ENCODE measurements at regions not wholly inside any gene's neighbourhood (a gene's known extent, or its start where the extent isn't known, plus 50 kb on each side); places are given as distances from the start of the nearest gene placed in this dataset.

DNA sequence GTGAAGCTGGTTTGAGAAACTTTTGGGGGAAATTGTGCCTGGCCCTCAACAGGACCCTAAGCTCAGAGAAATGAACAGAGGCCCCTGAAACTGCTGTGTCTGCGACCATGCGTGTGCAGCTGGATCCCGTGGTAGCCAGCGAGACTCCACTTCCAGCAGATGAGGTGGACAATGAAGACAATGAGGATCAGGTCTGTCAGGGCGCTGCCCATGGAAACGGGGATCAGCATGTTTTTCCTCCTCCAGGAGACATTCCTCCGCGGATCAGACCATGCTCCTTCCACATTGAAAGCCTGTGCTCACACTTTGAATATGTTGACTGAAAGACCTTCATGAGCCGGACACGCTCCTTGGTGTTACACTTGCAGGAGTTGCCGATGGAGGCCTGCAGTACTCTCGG, 1439.8 kb upstream of the ALCAM start:
- H3K27me3 ChIP-seq (ENCODE audit: insufficient read depth, poor library complexity, severe bottlenecking) = no peaks in the 10 kb centered on the region
- no peak overlapping the region for H3K27ac ChIP-seq (replicated peaks)
- DNase-seq (ENCODE audit: low read depth in 1 of 2, low spot score in 1 of 2) = no peak
- TF ChIP-seq GABPA (IDR thresholded peaks at IDR 0.05; ENCODE audit: low read depth) = no peak
- TF ChIP-seq, protein P1, sequence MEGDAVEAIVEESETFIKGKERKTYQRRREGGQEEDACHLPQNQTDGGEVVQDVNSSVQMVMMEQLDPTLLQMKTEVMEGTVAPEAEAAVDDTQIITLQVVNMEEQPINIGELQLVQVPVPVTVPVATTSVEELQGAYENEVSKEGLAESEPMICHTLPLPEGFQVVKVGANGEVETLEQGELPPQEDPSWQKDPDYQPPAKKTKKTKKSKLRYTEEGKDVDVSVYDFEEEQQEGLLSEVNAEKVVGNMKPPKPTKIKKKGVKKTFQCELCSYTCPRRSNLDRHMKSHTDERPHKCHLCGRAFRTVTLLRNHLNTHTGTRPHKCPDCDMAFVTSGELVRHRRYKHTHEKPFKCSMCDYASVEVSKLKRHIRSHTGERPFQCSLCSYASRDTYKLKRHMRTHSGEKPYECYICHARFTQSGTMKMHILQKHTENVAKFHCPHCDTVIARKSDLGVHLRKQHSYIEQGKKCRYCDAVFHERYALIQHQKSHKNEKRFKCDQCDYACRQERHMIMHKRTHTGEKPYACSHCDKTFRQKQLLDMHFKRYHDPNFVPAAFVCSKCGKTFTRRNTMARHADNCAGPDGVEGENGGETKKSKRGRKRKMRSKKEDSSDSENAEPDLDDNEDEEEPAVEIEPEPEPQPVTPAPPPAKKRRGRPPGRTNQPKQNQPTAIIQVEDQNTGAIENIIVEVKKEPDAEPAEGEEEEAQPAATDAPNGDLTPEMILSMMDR (IDR thresholded peaks at IDR 0.05; ENCODE audit: insufficient read depth, low read length) = no peak
- H3K4me3 ChIP-seq (replicated peaks; ENCODE audit: insufficient read depth, low read length) = no peak overlapping the region

DNA sequence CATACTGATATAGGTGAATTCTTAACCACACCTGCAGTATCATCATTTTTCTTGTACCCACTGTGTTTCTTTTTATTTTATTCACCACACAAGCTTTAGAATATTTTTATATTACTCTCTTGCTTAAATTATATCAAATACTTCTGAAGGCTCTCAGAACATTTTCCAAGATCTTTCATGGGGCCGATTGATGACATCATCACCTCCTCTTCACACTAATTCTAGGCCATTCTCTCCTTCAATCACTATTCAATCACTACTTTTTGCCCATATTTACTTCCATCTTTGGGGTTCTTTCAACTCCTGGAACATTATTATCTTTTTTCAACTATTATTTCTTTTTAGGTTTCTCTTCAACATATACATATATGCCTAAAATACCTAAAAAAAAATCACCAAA, 1438.8 kb upstream of the ALCAM start:
- H3K27ac ChIP-seq (replicated peaks) = no peak overlapping the region
- H3K4me3 ChIP-seq (replicated peaks; ENCODE audit: insufficient read depth, low read length) = no peak overlapping the region
- no peaks in the 10 kb centered on the region for H3K27me3 ChIP-seq (ENCODE audit: insufficient read depth, poor library complexity, severe bottlenecking)
- no peak for DNase-seq (ENCODE audit: low read depth in 1 of 2, low spot score in 1 of 2)
- TF ChIP-seq, protein P1 (IDR thresholded peaks at IDR 0.05; ENCODE audit: insufficient read depth, low read length) = no peak
- no peak for TF ChIP-seq SPI1 (IDR thresholded peaks at IDR 0.05; ENCODE audit: borderline replicate concordance, low read depth)
- no peak for TF ChIP-seq POLR2AphosphoS5 (IDR thresholded peaks at IDR 0.05; ENCODE audit: low read depth)
- TF ChIP-seq, protein P2, sequence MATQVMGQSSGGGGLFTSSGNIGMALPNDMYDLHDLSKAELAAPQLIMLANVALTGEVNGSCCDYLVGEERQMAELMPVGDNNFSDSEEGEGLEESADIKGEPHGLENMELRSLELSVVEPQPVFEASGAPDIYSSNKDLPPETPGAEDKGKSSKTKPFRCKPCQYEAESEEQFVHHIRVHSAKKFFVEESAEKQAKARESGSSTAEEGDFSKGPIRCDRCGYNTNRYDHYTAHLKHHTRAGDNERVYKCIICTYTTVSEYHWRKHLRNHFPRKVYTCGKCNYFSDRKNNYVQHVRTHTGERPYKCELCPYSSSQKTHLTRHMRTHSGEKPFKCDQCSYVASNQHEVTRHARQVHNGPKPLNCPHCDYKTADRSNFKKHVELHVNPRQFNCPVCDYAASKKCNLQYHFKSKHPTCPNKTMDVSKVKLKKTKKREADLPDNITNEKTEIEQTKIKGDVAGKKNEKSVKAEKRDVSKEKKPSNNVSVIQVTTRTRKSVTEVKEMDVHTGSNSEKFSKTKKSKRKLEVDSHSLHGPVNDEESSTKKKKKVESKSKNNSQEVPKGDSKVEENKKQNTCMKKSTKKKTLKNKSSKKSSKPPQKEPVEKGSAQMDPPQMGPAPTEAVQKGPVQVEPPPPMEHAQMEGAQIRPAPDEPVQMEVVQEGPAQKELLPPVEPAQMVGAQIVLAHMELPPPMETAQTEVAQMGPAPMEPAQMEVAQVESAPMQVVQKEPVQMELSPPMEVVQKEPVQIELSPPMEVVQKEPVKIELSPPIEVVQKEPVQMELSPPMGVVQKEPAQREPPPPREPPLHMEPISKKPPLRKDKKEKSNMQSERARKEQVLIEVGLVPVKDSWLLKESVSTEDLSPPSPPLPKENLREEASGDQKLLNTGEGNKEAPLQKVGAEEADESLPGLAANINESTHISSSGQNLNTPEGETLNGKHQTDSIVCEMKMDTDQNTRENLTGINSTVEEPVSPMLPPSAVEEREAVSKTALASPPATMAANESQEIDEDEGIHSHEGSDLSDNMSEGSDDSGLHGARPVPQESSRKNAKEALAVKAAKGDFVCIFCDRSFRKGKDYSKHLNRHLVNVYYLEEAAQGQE (IDR thresholded peaks at IDR 0.05; ENCODE audit: insufficient replicate concordance, low read depth) = no peak
- no peak for TF ChIP-seq GABPA (IDR thresholded peaks at IDR 0.05; ENCODE audit: low read depth)

- no peaks in the 10 kb centered on the region for H3K27me3 ChIP-seq (ENCODE audit: insufficient read depth, poor library complexity, severe bottlenecking)
- TF ChIP-seq SPI1 (IDR thresholded peaks at IDR 0.05; ENCODE audit: borderline replicate concordance, low read depth) (no peak), POLR2AphosphoS5 (IDR thresholded peaks at IDR 0.05; ENCODE audit: low read depth) (no peak), GABPA (IDR thresholded peaks at IDR 0.05; ENCODE audit: low read depth) (no peak)
- TF ChIP-seq, protein P2 (IDR thresholded peaks at IDR 0.05; ENCODE audit: insufficient replicate concordance, low read depth) = no peak
- TF ChIP-seq, protein P1 (IDR thresholded peaks at IDR 0.05; ENCODE audit: insufficient read depth, low read length) = no peak
- no peak overlapping the region for H3K4me3 ChIP-seq (replicated peaks; ENCODE audit: insufficient read depth, low read length)
- DNase-seq (ENCODE audit: low read depth in 1 of 2, low spot score in 1 of 2) = no peak
- no peak overlapping the region for H3K27ac ChIP-seq (replicated peaks)
Measured at GRCh38 chr3:103937094-103937493, 1429.6 kb upstream of the ALCAM start.

GRCh38 chr3:103947062-103947461, 1419.6 kb upstream of the ALCAM start:
- TF ChIP-seq, protein P2 (IDR thresholded peaks at IDR 0.05; ENCODE audit: insufficient replicate concordance, low read depth) = no peak
- no peak for TF ChIP-seq SPI1 (IDR thresholded peaks at IDR 0.05; ENCODE audit: borderline replicate concordance, low read depth)
- TF ChIP-seq, protein P1 (IDR thresholded peaks at IDR 0.05; ENCODE audit: insufficient read depth, low read length) = no peak
- no peak for TF ChIP-seq POLR2AphosphoS5 (IDR thresholded peaks at IDR 0.05; ENCODE audit: low read depth)
- no peak for TF ChIP-seq GABPA (IDR thresholded peaks at IDR 0.05; ENCODE audit: low read depth)
- no peak overlapping the region for H3K4me3 ChIP-seq (replicated peaks; ENCODE audit: insufficient read depth, low read length)
- no peaks in the 10 kb centered on the region for H3K27me3 ChIP-seq (ENCODE audit: insufficient read depth, poor library complexity, severe bottlenecking)
- no peak for DNase-seq (ENCODE audit: low read depth in 1 of 2, low spot score in 1 of 2)
- no peak overlapping the region for H3K27ac ChIP-seq (replicated peaks)

Measured in HL-60 (cell line).